Kidney (tissue), 13 donors: ENCODE measurements at regions not wholly inside any gene's neighbourhood (a gene's known extent, or its start where the extent isn't known, plus 50 kb on each side); places are given as distances from the start of the nearest gene placed in this dataset.

Experiments
- DNase-seq, 5 donors: peaks; one replicate each; pipeline ENCODE4 v3.0.0-alpha.2; 2013 to 2020
- FAIRE-seq: peaks from 2 replicates; lab custom pipeline; 2012; peaks lifted over from hg19 to GRCh38; lab: Jason Lieb, UNC
- H3K27ac ChIP-seq, 2 donors: one replicate each; pipeline ENCODE4 v1.7.0; 2013; ENCODE audit warnings: low read depth in 2 of 2, low read length in 2 of 2, inconsistent platforms in 1 of 2
- H3K27me3 ChIP-seq: one replicate; pipeline ENCODE4 v1.7.1; 2013; ENCODE audit warnings: low read length, inconsistent platforms; ENCODE audit not compliant: control insufficient read depth, insufficient read depth
- H3K36me3 ChIP-seq, 3 donors: one replicate each; pipeline versions ENCODE4 v1.7.0 to v1.7.1; 2013; ENCODE audit warnings: low read length in 3 of 3, control low read depth in 1 of 3, inconsistent platforms in 1 of 3; ENCODE audit not compliant: insufficient read depth in 3 of 3, control insufficient read depth in 2 of 3
- H3K4me1 ChIP-seq, 3 donors: one replicate each; pipeline versions ENCODE4 v1.7.0 to v1.7.1; 2013; ENCODE audit warnings: low read length in 3 of 3, inconsistent platforms in 1 of 3, low read depth in 1 of 3; ENCODE audit not compliant: control insufficient read depth in 2 of 3, insufficient read depth in 2 of 3
- H3K4me3 ChIP-seq, 3 donors: one replicate each; pipeline versions ENCODE4 v1.7.0 to v1.8.1; 2013; ENCODE audit warnings: low read length in 3 of 3, control low read depth in 1 of 3, inconsistent platforms in 1 of 3
- H3K9ac ChIP-seq, 3 donors: one replicate each; pipeline versions ENCODE4 v1.7.0 to v1.7.1; 2013; ENCODE audit warnings: low read length in 3 of 3, control low read depth in 1 of 3, inconsistent platforms in 1 of 3
- H3K9me3 ChIP-seq, 3 donors: one replicate each; pipeline versions ENCODE4 v1.7.0 to v1.7.1; 2013; ENCODE audit warnings: low read length in 3 of 3, control low read depth in 1 of 3, inconsistent platforms in 1 of 3; ENCODE audit not compliant: control insufficient read depth in 2 of 3, insufficient read depth in 1 of 3
- CTCF ChIP-seq: IDR thresholded peaks from 3 replicates; pipeline ENCODE4 v1.5.1; 2012; ENCODE audit warnings: mild to moderate bottlenecking, moderate library complexity, borderline replicate concordance; ENCODE audit not compliant: insufficient read depth; ENCODE audit errors: extremely low read depth
- intact Hi-C: fragments of 100-400 bp; cut with DNase I; formaldehyde crosslinking; loops from one replicate; pipeline ENCODE4 v1.11.1; 2022
- donor health status: control.
- donor health status: control.
- donor health status: control.
- donor health status: control.
- donor health status: control.
- donor health status: DM: yes; HTN: yes; CAD: no.
- donor health status: Normal renal cell carcinoma (clear cell type).

- H3K27me3 ChIP-seq: no peaks in the 10 kb centered on the region
- H3K9ac ChIP-seq: no peak overlapping the region
- no peaks in the 10 kb centered on the region for H3K9me3 ChIP-seq
- intact Hi-C loops: no loop called here
- H3K27ac ChIP-seq: no peak overlapping the region
- no peaks in the 10 kb centered on the region for H3K36me3 ChIP-seq
- no peaks in the 10 kb centered on the region for H3K4me1 ChIP-seq
- TF ChIP-seq CTCF: no peak
- no peak overlapping the region for H3K4me3 ChIP-seq
- FAIRE-seq (no peak), DNase-seq (no peak)
These were observed 285.9 kb downstream of the FBXO15 start for GRCh38 chr18:73861771-73862170.

- no peak overlapping the region for H3K9ac ChIP-seq
- H3K4me1 ChIP-seq: no peaks in the 10 kb centered on the region
- no peak overlapping the region for H3K27ac ChIP-seq
- no peaks in the 10 kb centered on the region for H3K36me3 ChIP-seq
- FAIRE-seq (no peak), DNase-seq (no peak)
- intact Hi-C loops: no loop called here
- TF ChIP-seq CTCF: no peak
- H3K9me3 ChIP-seq: no peaks in the 10 kb centered on the region
- H3K4me3 ChIP-seq: no peak overlapping the region
- no peaks in the 10 kb centered on the region for H3K27me3 ChIP-seq
These were observed 287.7 kb downstream of the FBXO15 start for GRCh38 chr18:73859837-73860397.

GRCh38 chr18:73852789-73853549, 294.7 kb downstream of the FBXO15 start:
- Histone ChIP-seq H3K4me3 (no peak overlapping the region), H3K27me3 (no peaks in the 10 kb centered on the region), H3K9me3 (no peaks in the 10 kb centered on the region), H3K27ac (no peak overlapping the region), H3K36me3 (no peaks in the 10 kb centered on the region), H3K9ac (no peak overlapping the region), H3K4me1 (no peaks in the 10 kb centered on the region)
- no peak for FAIRE-seq
- TF ChIP-seq CTCF: no peak
- intact Hi-C loops: no loop called here
- DNase-seq: no peak
